ENCODE measurements at regions not wholly inside any gene's neighbourhood (a gene's known extent, or its start where the extent isn't known, plus 50 kb on each side); places are given as distances from the start of the nearest gene placed in this dataset.

DNA sequence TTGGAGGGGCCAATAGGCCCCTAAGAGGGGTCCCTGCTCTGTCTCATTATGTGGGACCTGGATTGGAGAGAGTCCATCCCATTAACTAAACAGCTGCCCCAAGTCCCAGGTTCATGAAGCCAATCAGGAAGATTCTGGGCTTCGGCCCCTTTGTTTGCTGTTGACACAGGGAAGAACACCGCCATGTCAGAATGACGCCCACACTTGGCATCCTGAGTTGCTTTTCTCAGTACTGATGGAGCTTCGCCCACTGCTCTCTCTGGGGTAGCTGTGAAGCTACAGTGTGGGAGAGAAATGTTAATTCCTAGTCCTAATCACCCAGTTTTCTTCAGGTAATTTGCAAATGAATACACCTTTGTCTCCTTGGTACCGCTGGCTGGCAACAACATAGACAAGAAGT, 264.7 kb downstream of the GLRX3 start:
- FAIRE-seq (no peak), DNase-seq (ENCODE audit: low spot score) (no peak)

GRCh38 chr10:130401860-130402765, 265.9 kb downstream of the GLRX3 start:
- FAIRE-seq (no peak), DNase-seq (ENCODE audit: low spot score) (no peak)

DNA sequence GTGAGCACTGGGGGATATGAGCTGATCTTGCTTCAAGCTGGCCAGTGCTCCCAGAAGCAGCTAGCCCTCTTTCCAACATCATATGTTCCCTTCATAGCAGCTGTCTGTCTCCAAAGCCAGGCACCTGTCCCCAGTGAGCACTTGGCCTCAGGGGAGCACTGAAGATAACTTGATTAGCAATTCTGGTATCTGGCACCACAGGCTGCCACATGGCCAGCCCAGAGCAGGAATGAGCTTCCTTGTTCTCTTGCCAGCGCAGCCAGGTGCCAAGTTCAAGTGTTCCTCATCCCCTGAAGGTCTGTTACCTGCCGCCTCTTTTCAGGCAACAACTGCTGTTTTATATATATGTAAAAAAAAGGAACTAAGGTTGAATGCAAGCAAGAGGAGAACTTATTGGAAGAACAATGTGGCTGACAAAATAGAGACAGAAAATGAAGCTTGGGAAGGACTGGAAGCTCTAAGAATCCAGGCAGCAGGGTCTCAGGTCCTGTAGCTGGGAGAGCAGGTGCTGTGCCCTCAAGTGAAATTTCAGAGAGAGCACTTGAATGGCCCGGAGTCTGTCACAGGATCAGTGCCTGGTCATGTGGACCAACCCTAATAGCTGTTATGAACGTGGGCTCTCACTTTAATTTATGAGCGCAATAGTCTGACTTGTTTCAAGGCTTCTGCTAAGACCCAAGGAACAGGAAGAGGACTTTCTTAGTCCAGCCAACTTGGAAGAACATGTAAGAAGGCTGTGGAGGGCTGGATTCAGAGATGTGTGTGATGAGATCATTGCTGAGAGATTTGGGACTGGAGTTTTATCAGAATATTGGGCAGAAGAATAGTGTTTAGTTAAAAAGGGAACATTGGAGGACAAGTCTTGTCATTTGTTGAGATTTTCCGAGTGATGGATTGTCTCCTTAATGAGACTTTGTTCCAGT, 267.2 kb downstream of the GLRX3 start:
- FAIRE-seq (no peak), DNase-seq (ENCODE audit: low spot score) (no peak)

DNA sequence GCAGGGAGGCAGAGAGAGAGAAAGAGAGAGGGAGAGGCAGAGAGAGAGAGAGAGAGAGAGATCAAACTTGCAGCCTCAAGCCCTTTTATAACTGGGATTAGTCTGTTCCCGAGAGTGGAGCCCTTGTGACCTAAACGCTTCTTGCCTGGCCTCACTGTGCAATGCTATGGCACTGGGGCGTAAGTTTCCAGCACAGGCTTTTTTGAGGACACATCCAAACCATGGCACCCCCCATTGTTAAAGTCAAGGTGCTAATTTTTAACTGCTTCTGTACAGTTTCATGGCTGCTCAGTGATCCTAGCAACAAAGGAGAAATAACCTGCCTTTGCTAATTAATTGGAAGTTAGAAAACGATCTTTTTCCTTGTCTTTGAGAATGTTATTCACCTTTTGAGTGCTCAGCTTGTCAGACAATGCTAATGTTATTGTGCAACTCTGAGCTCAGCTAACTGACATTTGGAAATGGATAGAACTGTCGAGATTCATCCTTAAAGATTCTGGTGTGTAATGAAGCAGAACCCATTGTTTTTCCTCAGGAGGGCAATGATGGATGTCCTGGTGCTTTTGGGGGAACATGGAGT, 268.4 kb downstream of the GLRX3 start:
- DNase-seq (ENCODE audit: low spot score) = no peak
- no peak for FAIRE-seq

- no peak for FAIRE-seq
- DNase-seq (ENCODE audit: low spot score) = no peak
Measured at GRCh38 chr10:130407052-130407451, 270.9 kb downstream of the GLRX3 start.

DNA sequence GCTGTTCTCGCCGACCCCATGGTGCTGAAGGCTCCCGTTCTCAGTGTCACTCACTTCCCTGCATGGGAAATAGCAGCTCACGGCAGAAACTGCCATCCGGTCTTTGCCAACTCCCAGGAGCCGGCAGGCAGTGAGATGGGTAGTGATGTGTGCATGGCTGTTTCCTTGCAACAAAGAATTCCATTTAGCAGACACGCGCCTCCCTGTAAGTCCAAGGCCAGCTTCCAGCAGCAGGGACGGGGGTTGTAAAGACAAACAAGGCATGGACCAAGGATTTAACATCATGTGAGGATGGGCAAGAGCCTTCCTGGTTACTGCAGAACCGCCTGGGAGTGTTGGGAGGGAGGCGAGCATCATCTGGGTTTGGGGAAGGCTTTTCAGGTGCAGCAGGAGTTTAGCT, 273.1 kb downstream of the GLRX3 start:
- DNase-seq (ENCODE audit: low spot score) (no peak), FAIRE-seq (no peak)

- FAIRE-seq = no peak
- DNase-seq (ENCODE audit: low spot score) = no peak
Measured at GRCh38 chr10:130409931-130410330, 273.7 kb downstream of the GLRX3 start.

DNA sequence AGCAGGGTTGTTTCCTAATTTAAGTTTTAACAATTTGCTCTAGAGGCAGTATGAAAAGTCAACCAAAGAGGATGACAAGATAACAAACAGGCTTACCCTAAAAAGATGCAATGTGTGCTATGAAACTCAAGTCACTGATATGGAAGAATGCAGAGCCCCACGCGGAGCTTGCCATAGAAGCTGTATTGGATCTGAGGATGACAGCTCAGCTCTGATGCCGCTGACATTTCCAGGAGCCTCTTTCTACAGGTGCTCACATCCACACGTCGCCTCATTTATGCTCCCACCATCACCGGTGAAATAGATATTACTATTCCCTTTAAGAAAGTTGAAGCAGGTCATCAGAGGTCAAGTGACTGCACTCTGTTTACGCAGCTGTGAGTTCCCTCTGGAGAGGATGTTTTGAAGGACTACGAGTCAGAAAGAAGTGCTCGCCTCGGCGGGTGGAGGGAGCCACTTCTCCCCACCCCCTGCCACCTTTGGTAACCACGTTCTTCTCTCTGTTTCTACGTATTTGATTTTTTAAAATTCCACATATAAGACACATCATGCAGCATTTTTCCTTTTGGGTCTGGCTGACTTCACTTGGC, 275.4 kb downstream of the GLRX3 start:
- FAIRE-seq (no peak), DNase-seq (ENCODE audit: low spot score) (no peak)

GRCh38 chr10:130412317-130412716, 276.1 kb downstream of the GLRX3 start:
- FAIRE-seq (no peak), DNase-seq (ENCODE audit: low spot score) (no peak)

GRCh38 chr10:130416334-130417150, 280.4 kb downstream of the GLRX3 start:
- FAIRE-seq = no peak

GRCh38 chr10:130418731-130419130, 282.5 kb downstream of the GLRX3 start:
- FAIRE-seq (no peak), DNase-seq (ENCODE audit: low spot score) (no peak)

More at GRCh38 chr10:130416334-130417150, 280.4 kb downstream of the GLRX3 start:
- DNase-seq (ENCODE audit: low spot score) = no peak

DNA sequence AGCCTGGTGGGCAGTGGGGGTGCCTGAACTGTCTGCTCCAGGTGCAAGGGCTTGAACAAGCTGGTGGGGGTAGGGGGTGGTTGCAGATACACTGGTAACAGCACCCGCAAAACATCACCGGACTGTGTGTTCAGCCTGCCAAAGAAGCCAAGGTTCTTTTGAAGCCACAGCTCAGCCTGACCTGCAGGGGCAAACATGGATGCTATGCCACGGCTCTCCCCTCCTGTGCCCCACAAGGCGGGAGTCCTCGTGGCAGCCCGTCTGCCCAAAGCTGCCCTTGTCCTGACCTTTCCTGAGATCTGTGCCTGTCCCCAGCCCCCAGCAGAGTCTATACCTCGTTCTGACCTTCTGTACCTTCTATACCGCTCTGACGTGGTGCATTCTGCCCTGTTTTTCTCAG, 285.7 kb downstream of the GLRX3 start:
- FAIRE-seq = no peak
- DNase-seq (ENCODE audit: low spot score) = no peak

- FAIRE-seq (no peak), DNase-seq (ENCODE audit: low spot score) (no peak)
Measured at GRCh38 chr10:130422366-130423324, 286.5 kb downstream of the GLRX3 start.

DNA sequence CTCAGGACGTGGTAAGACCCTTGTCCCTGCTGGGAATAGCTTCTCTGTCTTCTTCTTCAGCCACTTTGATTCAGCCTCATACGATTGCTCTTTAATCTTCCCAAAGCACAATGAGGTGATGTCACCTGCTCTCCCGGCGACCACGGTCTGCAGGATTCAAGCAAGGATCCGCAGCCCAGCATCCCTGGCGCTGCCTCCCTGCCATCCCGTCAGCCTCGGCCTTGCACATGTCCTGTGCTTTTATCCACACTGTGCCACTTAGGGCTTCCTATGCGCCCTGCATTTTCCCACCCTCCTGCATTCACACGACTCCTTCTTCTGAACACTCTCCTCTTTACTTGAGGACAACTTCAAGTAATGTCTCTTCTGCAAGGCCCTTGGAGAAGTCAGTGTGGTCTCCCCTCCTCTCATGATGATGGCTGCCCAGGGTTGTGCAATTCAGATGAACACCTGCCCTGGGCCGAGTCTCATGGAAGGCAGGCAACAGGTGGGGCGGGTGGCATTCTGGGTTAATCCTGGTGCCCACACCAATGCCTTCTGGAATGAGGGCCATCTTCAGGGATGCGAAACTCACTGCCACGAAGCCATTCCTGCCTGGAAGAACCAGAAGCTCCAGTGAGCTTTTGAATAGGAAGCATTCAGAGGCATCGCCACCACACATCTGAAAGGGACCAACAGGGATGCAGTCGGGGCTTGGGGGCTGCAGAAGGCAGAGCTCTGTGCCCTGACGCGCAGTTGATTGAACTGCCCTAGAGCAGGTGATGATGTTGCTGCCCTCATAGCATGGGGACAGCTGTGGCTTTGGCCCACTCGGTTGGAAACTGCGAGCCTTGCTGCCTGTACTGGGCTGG, 287.5 kb downstream of the GLRX3 start:
- FAIRE-seq = no peak

DNA sequence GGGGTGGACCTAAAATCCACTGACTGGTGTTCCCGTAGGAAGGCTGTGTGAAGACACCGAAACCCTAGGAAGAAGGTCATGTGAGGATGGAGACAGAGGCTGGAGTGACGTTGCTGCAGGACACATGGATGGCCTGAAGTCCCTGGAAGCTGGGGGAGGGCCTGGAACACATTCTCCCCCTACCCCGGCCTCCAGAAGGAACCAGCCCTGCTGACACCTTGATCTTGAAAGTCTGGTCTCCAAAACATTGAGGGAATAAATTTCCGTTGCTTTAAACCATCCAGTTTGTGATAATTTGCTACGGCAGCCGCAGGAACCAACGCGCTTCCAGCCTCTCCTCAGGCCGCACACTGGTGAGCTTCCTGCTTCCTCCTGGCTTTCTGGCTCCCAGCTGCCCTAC, 288.2 kb downstream of the GLRX3 start:
- FAIRE-seq = no peak

More for the DNA sequence above, 287.5 kb downstream of the GLRX3 start:
- DNase-seq (ENCODE audit: low spot score) = no peak

GRCh38 chr10:130425169-130425568, 289.0 kb downstream of the GLRX3 start:
- DNase-seq (ENCODE audit: low spot score) = no peak
- FAIRE-seq = no peak

More for the DNA sequence above, 288.2 kb downstream of the GLRX3 start:
- DNase-seq (ENCODE audit: low spot score) = no peak

DNA sequence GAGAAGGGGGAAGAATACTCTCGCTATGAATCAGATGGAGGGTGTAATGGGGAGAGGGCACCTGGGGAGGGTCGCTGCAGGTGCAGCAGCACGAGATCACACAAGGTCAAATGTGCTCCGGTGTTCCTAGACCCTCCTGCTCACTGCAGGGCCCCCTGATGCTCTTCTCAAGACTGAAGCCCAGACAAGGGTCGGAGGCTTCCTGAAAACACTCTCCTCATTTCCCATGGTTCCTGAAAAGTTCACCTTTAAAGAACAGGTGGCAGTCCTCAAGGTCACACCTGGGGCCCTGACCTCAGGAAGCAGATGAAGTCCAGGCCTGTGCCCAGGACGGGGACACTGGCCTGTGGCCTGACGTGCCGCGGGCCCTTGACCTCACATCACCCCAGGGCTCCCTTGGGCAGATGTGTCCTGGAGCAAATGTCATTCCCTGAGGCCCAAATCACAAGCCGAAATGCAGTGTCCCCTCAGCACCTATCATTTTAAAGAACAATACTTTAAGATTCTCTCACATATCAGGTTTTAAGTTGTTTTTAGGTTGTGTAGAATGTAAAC, 289.8 kb downstream of the GLRX3 start:
- DNase-seq (ENCODE audit: low spot score) = no peak
- no peak for FAIRE-seq

- DNase-seq (ENCODE audit: low spot score) (no peak), FAIRE-seq (no peak)
Measured at GRCh38 chr10:130427216-130427722, 291.1 kb downstream of the GLRX3 start.
